WTC11 (cell line): ENCODE measurements at regions not wholly inside any gene's neighbourhood (a gene's known extent, or its start where the extent isn't known, plus 50 kb on each side); places are given as distances from the start of the nearest gene placed in this dataset.

Experiments used
- EMX1 ChIP-seq: fragments of 250-450 bp; sonication (Bioruptor Pico); IDR thresholded peaks from 2 replicates; pipeline ENCODE4 v1.8.0; 2021; ENCODE audit warnings: mild to moderate bottlenecking
- FOXP1 ChIP-seq: sonication (generic); formaldehyde crosslinking; IDR thresholded peaks from 2 replicates; pipeline ENCODE4 v1.8.0; 2022; ENCODE audit warnings: missing genetic modification reagents, mild to moderate bottlenecking, moderate library complexity, borderline replicate concordance
- TEAD4 ChIP-seq: sonication (generic); formaldehyde crosslinking; IDR thresholded peaks from 2 replicates; pipeline ENCODE4 v1.8.0; 2022; ENCODE audit warnings: mild to moderate bottlenecking, missing genetic modification reagents
- ZNF263 ChIP-seq: sonication (generic); formaldehyde crosslinking; IDR thresholded peaks from 2 replicates; pipeline ENCODE4 v1.8.1; 2022; ENCODE audit warnings: low read depth, mild to moderate bottlenecking, moderate library complexity, missing genetic modification reagents
- TF ChIP-seq, protein P1 (sequence below): sonication (generic); formaldehyde crosslinking; IDR thresholded peaks from 2 replicates; pipeline ENCODE4 v1.8.1; 2022; ENCODE audit warnings: low read depth, missing genetic modification reagents, borderline replicate concordance

DNA sequence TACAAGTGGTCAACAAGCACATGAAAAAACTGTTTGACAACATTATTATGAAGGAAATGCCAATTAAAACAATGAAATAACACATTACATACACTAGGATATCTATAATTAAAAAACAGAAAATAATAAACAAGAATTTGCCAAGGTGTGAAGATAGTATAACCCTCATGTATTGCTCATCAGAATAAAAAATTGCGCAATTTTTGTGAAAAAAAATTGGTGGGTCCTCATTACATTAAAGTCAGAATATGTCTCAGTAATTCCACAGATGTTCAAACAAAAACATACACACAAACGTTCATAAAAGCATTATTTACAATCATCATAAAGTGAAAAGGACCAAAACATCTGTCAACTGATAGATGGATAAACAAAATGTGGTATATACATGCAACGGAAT lies 63.0 kb upstream of the AR start (continued):
- TF ChIP-seq, protein P1, sequence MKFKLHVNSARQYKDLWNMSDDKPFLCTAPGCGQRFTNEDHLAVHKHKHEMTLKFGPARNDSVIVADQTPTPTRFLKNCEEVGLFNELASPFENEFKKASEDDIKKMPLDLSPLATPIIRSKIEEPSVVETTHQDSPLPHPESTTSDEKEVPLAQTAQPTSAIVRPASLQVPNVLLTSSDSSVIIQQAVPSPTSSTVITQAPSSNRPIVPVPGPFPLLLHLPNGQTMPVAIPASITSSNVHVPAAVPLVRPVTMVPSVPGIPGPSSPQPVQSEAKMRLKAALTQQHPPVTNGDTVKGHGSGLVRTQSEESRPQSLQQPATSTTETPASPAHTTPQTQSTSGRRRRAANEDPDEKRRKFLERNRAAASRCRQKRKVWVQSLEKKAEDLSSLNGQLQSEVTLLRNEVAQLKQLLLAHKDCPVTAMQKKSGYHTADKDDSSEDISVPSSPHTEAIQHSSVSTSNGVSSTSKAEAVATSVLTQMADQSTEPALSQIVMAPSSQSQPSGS: no peak
- TF ChIP-seq ZNF263 (CRISPR knock-in tag) (no peak), EMX1 (no peak), TEAD4 (CRISPR knock-in tag) (no peak), FOXP1 (CRISPR knock-in tag) (no peak)
